Right lobe of liver (tissue), 4 donors: ENCODE measurements at regions not wholly inside any gene's neighbourhood (a gene's known extent, or its start where the extent isn't known, plus 50 kb on each side); places are given as distances from the start of the nearest gene placed in this dataset.

Experiments
- POLR2A ChIP-seq: fragments of 450-650 bp; IDR thresholded peaks from one replicate; pipeline ENCODE4 v1.6.1; 2017; ENCODE audit warnings: antibody characterized with exemption, mild to moderate bottlenecking
- TF ChIP-seq, protein P1 (sequence below), 4 donors: fragments of 200-600 bp in 3 of 4; fragments of 450-650 bp in 1 of 4; IDR thresholded peaks; one replicate each; pipeline versions ENCODE4 v1.5.1 to v1.8.0; 2016 to 2022; ENCODE audit warnings: antibody characterized with exemption in 4 of 4, mild to moderate bottlenecking in 2 of 4
- donor health status: DM: no; HTN: no; CAD: no.
- donor health status: DM: no; HTN: no; CAD: no.
- donor health status: DM: no; HTN: yes; CAD: no.

DNA sequence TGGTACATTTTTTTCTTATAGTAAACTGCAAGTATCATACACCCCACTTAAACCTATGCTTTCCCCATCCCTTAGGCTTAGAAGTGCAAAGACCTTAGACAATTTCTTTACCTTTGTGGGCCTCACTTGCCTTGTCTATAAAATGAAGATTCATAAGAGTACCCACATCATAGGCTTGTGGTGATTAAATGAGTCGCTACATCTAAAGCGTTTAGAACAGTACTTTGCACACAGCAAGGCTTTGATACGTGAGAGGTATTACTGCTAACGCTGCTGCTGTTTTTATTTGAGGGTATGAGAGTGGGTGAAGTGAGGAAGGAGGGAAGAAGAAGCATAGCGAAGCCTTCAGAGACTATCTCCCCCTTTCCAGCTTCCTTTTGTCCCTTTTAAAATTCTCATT lies 87.8 kb upstream of the RPS6KA3 start:
- no peak for TF ChIP-seq POLR2A
- TF ChIP-seq, protein P1, sequence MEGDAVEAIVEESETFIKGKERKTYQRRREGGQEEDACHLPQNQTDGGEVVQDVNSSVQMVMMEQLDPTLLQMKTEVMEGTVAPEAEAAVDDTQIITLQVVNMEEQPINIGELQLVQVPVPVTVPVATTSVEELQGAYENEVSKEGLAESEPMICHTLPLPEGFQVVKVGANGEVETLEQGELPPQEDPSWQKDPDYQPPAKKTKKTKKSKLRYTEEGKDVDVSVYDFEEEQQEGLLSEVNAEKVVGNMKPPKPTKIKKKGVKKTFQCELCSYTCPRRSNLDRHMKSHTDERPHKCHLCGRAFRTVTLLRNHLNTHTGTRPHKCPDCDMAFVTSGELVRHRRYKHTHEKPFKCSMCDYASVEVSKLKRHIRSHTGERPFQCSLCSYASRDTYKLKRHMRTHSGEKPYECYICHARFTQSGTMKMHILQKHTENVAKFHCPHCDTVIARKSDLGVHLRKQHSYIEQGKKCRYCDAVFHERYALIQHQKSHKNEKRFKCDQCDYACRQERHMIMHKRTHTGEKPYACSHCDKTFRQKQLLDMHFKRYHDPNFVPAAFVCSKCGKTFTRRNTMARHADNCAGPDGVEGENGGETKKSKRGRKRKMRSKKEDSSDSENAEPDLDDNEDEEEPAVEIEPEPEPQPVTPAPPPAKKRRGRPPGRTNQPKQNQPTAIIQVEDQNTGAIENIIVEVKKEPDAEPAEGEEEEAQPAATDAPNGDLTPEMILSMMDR (IDR thresholded peaks at IDR 0.05), result no peak
